ENCODE measurements at regions not wholly inside any gene's neighbourhood (a gene's known extent, or its start where the extent isn't known, plus 50 kb on each side); places are given as distances from the start of the nearest gene placed in this dataset.

DNA sequence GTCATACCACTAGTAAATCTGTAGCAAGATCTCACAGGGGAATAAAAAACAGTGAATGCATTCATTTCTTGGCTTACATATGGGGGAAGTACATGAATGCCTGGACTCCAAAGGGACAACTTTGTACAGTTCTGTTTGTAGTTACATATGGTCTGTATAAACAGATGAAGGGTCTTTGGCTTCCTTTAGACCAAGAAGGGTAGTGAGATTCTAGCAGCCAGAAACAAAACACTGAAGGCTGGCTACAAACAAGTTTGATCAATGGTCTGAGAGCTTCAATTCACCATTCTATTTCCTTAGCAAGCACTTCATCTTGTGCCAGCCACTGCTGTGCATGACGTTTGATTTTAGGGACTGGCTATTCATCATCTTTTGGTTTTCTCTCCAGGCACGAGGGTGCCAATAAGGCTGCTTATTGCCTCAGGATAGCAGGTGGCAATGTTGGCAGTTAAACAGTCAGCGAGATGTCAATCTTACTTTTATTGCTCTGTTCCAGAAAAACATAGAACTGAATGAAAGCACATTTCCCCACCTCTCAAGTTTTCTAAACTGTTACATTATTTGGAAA is 313.7 kb upstream of the COL8A1 start:
- no peaks in the 10 kb centered on the region for H3K79me2 ChIP-seq (replicated peaks; ENCODE audit: insufficient read depth, low read length)
- no peaks in the 10 kb centered on the region for H3K9me3 ChIP-seq (ENCODE audit: low read length)
- H3K9ac ChIP-seq (ENCODE audit: low read length) = no peak overlapping the region
- TF ChIP-seq TAF1 (IDR thresholded peaks at IDR 0.05; ENCODE audit: low read depth) = no peak
- TF ChIP-seq EP300 (conservative IDR thresholded peaks at IDR 0.05; ENCODE audit: poor library complexity, severe bottlenecking) = no peak
- TF ChIP-seq MXI1 (conservative IDR thresholded peaks at IDR 0.05; ENCODE audit: poor library complexity, severe bottlenecking) = no peak
- TF ChIP-seq SMC3 (conservative IDR thresholded peaks at IDR 0.05; ENCODE audit: poor library complexity) = no peak
- no peak for TF ChIP-seq RAD21 (conservative IDR thresholded peaks at IDR 0.05)
- TF ChIP-seq EZH2 (IDR thresholded peaks at IDR 0.05; ENCODE audit: borderline replicate concordance, insufficient read depth, low read length, poor library complexity, severe bottlenecking) = no peak
- TF ChIP-seq REST (IDR thresholded peaks at IDR 0.05; ENCODE audit: borderline replicate concordance) = no peak
- TF ChIP-seq POLR2AphosphoS5 (IDR thresholded peaks at IDR 0.05) = no peak
- no peak overlapping the region for H3K4me2 ChIP-seq (ENCODE audit: low read length)
- no peaks in the 10 kb centered on the region for H3K27me3 ChIP-seq (ENCODE audit: insufficient read depth, low read depth, low read length)
- H3K36me3 ChIP-seq (ENCODE audit: insufficient read depth, low read length) = no peaks in the 10 kb centered on the region
- H4K20me1 ChIP-seq (ENCODE audit: insufficient read depth) = no peaks in the 10 kb centered on the region
- H3K27ac ChIP-seq (ENCODE audit: low read length) = no peak overlapping the region
- H3F3A ChIP-seq (ENCODE audit: insufficient read depth, low read length, poor library complexity, severe bottlenecking) = no peaks in the 10 kb centered on the region
- no peak overlapping the region for H3K4me3 ChIP-seq (ENCODE audit: low read length)
- no peak overlapping the region for H2AFZ ChIP-seq (ENCODE audit: low read depth, low read length)
- H3K9me2 ChIP-seq (ENCODE audit: insufficient read depth, low read length) = no peaks in the 10 kb centered on the region

GRCh38 chr3:99323940-99324339 is 314.5 kb upstream of the COL8A1 start:
- H3K4me2 ChIP-seq (ENCODE audit: low read length) = no peak overlapping the region
- H3K9me3 ChIP-seq (ENCODE audit: low read length) = no peaks in the 10 kb centered on the region
- H3K9ac ChIP-seq (ENCODE audit: low read length) = no peak overlapping the region
- H2AFZ ChIP-seq (ENCODE audit: low read depth, low read length) = no peak overlapping the region
- no peaks in the 10 kb centered on the region for H4K20me1 ChIP-seq (ENCODE audit: insufficient read depth)
- H3K9me2 ChIP-seq (ENCODE audit: insufficient read depth, low read length) = no peaks in the 10 kb centered on the region
- H3K27ac ChIP-seq (ENCODE audit: low read length) = no peak overlapping the region
- no peak overlapping the region for H3K4me3 ChIP-seq (ENCODE audit: low read length)
- no peaks in the 10 kb centered on the region for H3F3A ChIP-seq (ENCODE audit: insufficient read depth, low read length, poor library complexity, severe bottlenecking)
- TF ChIP-seq EP300 (conservative IDR thresholded peaks at IDR 0.05; ENCODE audit: poor library complexity, severe bottlenecking) (no peak), EZH2 (IDR thresholded peaks at IDR 0.05; ENCODE audit: borderline replicate concordance, insufficient read depth, low read length, poor library complexity, severe bottlenecking) (no peak), MXI1 (conservative IDR thresholded peaks at IDR 0.05; ENCODE audit: poor library complexity, severe bottlenecking) (no peak), REST (IDR thresholded peaks at IDR 0.05; ENCODE audit: borderline replicate concordance) (no peak), SMC3 (conservative IDR thresholded peaks at IDR 0.05; ENCODE audit: poor library complexity) (no peak), POLR2AphosphoS5 (IDR thresholded peaks at IDR 0.05) (no peak), CTCF (IDR thresholded peaks at IDR 0.05; ENCODE audit: poor library complexity, severe bottlenecking) (no peak), TAF1 (IDR thresholded peaks at IDR 0.05; ENCODE audit: low read depth) (no peak), RAD21 (conservative IDR thresholded peaks at IDR 0.05) (no peak)
- no peaks in the 10 kb centered on the region for H3K36me3 ChIP-seq (ENCODE audit: insufficient read depth, low read length)
- no peaks in the 10 kb centered on the region for H3K79me2 ChIP-seq (replicated peaks; ENCODE audit: insufficient read depth, low read length)
- no peaks in the 10 kb centered on the region for H3K27me3 ChIP-seq (ENCODE audit: insufficient read depth, low read depth, low read length)

Measured in neural cell (in vitro differentiated cells).